ENCODE measurements at regions not wholly inside any gene's neighbourhood (a gene's known extent, or its start where the extent isn't known, plus 50 kb on each side); places are given as distances from the start of the nearest gene placed in this dataset.
"Not testable (repeated sequence)": the region's sequence is repeated elsewhere in the genome, so short reads cannot be mapped to it uniquely, and the experiment has no call there.

DNA sequence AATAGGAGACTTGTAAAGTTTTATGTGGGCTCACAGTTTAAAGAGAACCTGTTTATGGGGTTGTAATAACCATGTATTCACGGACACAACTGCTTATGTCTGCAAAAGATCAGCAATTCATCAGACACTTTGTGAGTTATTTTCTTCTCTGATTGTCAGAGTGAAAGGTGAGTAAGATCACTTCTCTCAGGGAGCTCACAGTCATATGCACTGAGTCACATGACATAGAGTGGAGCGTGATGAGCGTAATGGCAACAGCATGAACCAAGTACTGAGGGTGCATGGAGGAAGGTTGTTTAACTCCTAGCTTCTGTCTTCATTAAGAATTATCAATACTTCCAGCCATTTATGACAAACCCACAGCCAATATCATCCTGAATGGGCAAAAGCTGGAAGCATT is 111.0 kb downstream of the POTEB start:
- TF ChIP-seq KAT7 (CRISPR knock-in tag; IDR thresholded peaks at IDR 0.05; ENCODE audit: borderline replicate concordance): not testable (repeated sequence)
- TF ChIP-seq, protein P1, sequence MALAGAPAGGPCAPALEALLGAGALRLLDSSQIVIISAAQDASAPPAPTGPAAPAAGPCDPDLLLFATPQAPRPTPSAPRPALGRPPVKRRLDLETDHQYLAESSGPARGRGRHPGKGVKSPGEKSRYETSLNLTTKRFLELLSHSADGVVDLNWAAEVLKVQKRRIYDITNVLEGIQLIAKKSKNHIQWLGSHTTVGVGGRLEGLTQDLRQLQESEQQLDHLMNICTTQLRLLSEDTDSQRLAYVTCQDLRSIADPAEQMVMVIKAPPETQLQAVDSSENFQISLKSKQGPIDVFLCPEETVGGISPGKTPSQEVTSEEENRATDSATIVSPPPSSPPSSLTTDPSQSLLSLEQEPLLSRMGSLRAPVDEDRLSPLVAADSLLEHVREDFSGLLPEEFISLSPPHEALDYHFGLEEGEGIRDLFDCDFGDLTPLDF (CRISPR knock-in tag; IDR thresholded peaks at IDR 0.05): not testable (repeated sequence)
